Mesodermal cell (in vitro differentiated cells): ENCODE measurements at regions not wholly inside any gene's neighbourhood (a gene's known extent, or its start where the extent isn't known, plus 50 kb on each side); places are given as distances from the start of the nearest gene placed in this dataset.

Experiments used
- H3K27ac ChIP-seq: 2 replicates; pipeline ENCODE4 v1.7.0; 2013; ENCODE audit warnings: mild to moderate bottlenecking, low read depth, low read length, moderate library complexity; ENCODE audit not compliant: severe bottlenecking
- H3K36me3 ChIP-seq: 2 replicates; pipeline ENCODE4 v1.7.1; 2013; ENCODE audit warnings: mild to moderate bottlenecking, low read length, moderate library complexity; ENCODE audit not compliant: control insufficient read depth, insufficient read depth
- H3K4me1 ChIP-seq: one replicate; pipeline ENCODE4 v1.7.1; 2013; ENCODE audit warnings: mild to moderate bottlenecking, low read length; ENCODE audit not compliant: insufficient read depth, control insufficient read depth, poor library complexity, severe bottlenecking
- H3K4me3 ChIP-seq: 2 replicates; pipeline ENCODE4 v1.7.0; 2013; ENCODE audit warnings: low read length, control low read depth, mild to moderate bottlenecking; ENCODE audit not compliant: insufficient read depth, poor library complexity, severe bottlenecking; ENCODE audit errors: extremely low read depth
- H3K9me3 ChIP-seq: 2 replicates; pipeline ENCODE4 v1.7.1; 2013; ENCODE audit warnings: mild to moderate bottlenecking, low read length, moderate library complexity; ENCODE audit not compliant: control insufficient read depth
- WGBS, 2 experiments: methylation state at CpG; one replicate each; pipeline ENCODE4 v1.1.5; 2013; ENCODE audit warnings: missing lambda C conversion rate in 2 of 2; ENCODE audit not compliant: insufficient coverage in 2 of 2; 5-methylcytosine and 5-hydroxymethylcytosine counted together

DNA sequence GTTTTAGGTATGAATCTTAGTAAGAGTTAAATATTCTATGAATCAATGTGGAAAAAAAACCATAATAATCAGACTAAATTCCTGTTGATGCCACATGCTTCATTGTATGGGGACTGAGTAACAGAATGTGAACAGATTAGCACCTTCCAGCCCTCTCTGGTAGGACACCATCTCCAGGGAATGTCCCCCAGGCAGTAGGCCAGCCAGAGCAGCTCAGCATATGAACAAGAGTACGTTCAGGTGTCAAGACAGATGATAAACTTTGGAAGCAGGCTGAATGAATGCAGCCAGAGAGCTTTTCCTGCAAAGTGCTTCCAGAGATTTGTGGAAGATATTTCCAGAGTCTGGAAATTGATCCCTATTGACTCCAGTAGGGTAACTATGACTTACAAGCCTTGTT lies 204.4 kb downstream of the RPS29 start:
- WGBS, 2 experiments, result 58 to 82% methylated on average over 1 of the region's 1 CpG

DNA sequence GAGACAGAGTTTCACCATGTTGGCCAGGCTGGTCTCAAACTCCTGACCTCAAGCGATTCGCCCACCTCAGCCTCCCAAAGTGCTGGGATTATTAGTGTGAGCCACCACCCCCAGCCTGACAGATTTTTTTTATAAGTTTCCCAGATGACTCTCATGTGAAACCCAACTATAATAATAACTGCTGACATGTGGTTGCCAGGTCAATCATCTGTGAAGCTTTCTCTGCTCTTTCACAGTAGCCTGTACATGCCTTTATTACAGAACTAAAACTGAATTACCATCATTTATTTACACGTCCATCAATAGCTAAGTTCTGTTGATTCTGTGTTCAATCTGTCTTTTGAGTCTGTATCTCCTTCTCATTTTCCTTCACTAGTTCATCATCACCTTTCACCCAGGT lies 218.5 kb downstream of the RPS29 start:
- no peak overlapping the region for H3K27ac ChIP-seq
- H3K4me1 ChIP-seq, result peaks cover 3% of the 10 kb centered on the region
- WGBS, 2 experiments, result 73 to 100% methylated on average over 1 to 2 of the region's 3 CpGs
- H3K4me3 ChIP-seq, result no peak overlapping the region
- no peaks in the 10 kb centered on the region for H3K36me3 ChIP-seq
- no peaks in the 10 kb centered on the region for H3K9me3 ChIP-seq

More for the DNA sequence above, 204.4 kb downstream of the RPS29 start:
- Histone ChIP-seq H3K4me1 (no peaks in the 10 kb centered on the region), H3K27ac (no peak overlapping the region), H3K9me3 (no peaks in the 10 kb centered on the region), H3K36me3 (no peaks in the 10 kb centered on the region), H3K4me3 (no peak overlapping the region)

DNA sequence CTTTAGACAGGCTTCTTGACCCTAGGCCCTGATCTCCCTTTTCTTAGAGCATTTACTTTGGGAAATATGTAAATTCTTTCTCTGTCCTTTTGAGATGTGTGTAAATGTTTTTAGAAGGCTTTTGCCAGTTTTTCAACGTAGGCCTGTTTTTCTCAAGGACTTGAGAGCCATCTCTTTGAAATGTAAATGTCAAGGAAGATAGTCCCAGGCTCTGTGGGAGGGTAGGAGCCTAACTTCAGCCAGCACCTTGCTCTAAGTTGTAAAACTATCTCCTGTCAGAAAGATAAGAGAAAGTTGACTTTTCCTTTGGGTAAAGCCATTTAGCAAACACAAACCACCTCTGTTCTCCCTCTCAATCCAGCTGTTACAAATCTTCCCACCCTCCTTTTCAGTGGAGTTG lies 219.8 kb downstream of the RPS29 start:
- no peaks in the 10 kb centered on the region for H3K9me3 ChIP-seq
- H3K4me1 ChIP-seq, result peaks cover 3% of the 10 kb centered on the region
- 14% methylated on average over 1 of the region's 1 CpG; no CpG with 5 or more reads in 1 of the 2 experiments for WGBS, 2 experiments
- no peaks in the 10 kb centered on the region for H3K36me3 ChIP-seq
- H3K4me3 ChIP-seq, result no peak overlapping the region
- peak overlapping the region; percentile 36 for H3K27ac ChIP-seq

DNA sequence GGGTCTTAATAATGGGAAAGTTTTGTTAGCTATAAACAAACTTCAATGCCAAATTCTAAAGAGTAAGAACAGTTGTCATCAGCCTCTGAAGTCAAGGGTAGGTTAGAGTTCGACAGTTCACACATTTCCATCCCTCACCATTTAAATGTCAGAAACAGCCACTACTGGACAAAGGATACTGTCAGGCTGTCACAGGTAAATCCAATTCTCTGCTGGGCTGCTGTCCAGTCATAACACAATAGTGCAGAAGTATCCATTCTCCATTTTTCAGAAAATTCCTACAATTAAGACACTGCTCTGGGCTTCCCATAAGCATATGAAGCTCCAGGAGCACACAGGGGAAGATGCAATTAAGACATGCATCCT lies 221.4 kb downstream of the RPS29 start:
- Histone ChIP-seq H3K9me3 (no peaks in the 10 kb centered on the region), H3K27ac (peak overlapping the region; percentile 39), H3K4me1 (peaks cover 3% of the 10 kb centered on the region), H3K4me3 (no peak overlapping the region), H3K36me3 (no peaks in the 10 kb centered on the region)
- 60 to 88% methylated on average over 1 of the region's 1 CpG for WGBS, 2 experiments

DNA sequence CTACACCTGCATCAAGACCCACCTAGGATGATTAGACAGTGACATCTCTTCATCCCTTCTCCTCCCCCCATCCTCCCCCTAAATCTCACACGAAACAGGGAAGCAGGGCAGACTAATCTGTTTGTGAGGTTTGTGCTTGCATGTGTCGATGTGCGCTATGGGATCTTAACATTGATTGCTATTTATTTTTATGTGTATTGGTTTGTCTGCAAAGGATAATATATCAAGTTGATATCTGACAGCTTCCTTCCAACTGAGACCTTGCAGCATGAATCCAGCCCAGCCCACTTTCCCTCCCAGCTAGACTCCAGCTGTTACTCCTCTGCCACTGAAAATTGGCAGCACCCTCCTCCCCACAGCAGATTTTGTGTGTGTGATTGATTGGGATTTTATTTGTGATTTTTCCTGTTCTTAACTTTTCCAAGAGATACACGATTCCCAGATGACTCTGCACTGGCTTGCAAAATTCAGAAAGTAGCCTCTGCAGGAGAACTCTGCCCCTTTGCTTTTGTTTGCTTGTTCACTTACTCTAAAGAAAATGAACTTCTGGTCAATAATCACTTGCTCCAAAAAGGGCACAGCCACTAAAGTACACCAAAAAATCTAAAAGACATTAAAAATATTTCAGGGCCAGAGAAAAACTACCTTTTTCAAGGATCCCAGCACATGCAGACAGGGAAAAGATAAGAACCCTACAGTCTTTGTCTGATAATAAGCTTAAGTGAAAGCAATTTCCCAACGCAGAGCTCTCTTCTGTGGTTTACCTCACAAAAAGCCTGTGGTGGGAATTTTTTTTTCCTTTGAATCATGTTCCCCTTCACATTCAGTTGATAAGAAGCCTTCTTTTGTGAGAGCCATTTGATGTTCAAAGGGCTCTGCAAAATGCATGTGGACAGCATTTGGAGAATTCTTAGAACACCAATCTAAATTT lies 222.1 kb downstream of the RPS29 start:
- WGBS, 2 experiments, result 40% methylated on average over 1 of the region's 5 CpGs; no CpG with 5 or more reads in 1 of the 2 experiments
- H3K27ac ChIP-seq, result peak overlapping the region; percentile 39
- H3K4me3 ChIP-seq, result no peak overlapping the region

DNA sequence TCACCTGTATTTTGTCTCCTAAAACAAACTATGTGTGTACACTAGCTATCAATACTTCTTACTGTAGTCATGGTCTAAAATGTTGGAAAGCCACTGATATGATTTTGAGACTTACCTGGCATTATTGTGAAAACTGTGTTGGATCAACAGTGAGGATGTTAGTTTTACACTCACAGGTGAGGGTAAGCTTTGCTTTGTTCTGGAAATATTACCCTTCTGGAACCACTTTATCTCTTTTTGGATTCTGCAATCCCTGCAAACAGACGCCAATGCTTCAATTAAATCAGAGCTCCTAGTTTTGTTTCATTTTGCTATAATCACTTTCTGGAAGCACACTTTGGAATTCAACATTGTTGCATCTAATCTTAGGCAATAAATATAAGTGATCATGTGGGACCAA lies 223.3 kb downstream of the RPS29 start:
- H3K4me3 ChIP-seq, result no peak overlapping the region
- H3K27ac ChIP-seq, result no peak overlapping the region
- H3K9me3 ChIP-seq, result no peaks in the 10 kb centered on the region
- no peaks in the 10 kb centered on the region for H3K36me3 ChIP-seq
- H3K4me1 ChIP-seq, result peaks cover 3% of the 10 kb centered on the region
- no CpG with 5 or more reads among the region's 1 CpG for WGBS, 2 experiments

More for the DNA sequence above, 222.1 kb downstream of the RPS29 start:
- Histone ChIP-seq H3K36me3 (no peaks in the 10 kb centered on the region), H3K4me1 (peaks cover 3% of the 10 kb centered on the region), H3K9me3 (no peaks in the 10 kb centered on the region)

DNA sequence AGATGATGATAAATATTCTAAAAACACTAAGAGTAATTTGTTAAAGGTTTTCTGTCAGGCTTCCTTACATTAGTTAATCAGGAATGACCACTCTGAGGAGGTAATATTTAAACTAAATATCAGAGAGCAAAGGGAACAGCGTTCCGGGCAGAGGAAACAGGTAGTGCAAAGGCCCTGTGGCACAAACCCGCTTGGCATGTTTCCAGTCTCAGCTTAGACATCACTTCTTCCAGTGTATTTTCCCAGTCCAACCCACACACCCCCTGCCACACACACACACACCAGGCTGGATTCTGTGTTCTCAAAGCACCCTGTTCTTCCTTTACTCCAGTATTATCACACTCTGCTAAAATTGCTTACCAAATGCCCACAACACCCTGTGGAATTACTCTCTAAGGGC lies 247.1 kb downstream of the RPS29 start:
- no peaks in the 10 kb centered on the region for H3K4me1 ChIP-seq
- H3K36me3 ChIP-seq, result no peaks in the 10 kb centered on the region
- WGBS, 2 experiments, result 76 to 93% methylated on average over 2 to 3 of the region's 3 CpGs
- no peak overlapping the region for H3K4me3 ChIP-seq
- H3K9me3 ChIP-seq, result no peaks in the 10 kb centered on the region
- H3K27ac ChIP-seq, result no peak overlapping the region

DNA sequence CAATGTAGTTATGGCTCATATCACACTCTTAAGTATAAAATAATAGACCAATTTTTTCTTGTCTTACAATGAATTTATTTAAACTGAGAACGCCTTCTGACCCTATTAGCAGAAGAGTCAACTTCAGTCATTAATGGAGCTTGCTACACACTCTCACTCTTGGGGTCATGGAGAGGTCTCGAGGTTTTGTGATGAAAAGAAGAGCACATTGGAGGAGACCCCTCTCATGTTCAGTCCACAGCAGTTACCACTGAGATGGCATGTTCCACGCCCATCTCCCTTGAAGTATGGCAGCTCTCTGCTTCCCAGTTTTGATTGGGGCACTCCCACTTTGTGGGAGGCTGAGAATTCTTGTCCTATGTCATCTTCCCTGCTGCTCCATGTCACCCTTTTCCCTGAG lies 266.4 kb downstream of the RPS29 start:
- 80 to 88% methylated on average over 1 to 2 of the region's 3 CpGs for WGBS, 2 experiments

DNA sequence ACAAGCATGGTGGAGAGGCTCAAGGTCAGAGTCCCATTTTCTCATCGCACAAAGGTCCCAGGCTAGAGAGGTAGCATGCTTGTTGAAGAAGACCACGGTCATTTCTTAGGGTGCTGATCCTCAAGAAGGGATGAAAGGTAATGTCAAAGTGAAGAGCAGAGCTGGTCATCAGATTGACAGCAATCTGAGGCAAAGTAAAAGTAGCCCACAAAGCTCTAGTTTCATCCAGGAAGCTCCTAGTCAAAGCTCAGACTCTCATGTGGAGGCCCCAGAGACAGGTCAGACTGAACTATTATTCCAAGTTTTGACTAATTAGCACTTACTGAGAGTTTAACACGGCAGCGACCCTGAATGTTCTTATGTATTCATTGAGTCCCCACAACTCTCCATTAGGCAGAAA lies 270.6 kb downstream of the RPS29 start:
- no peaks in the 10 kb centered on the region for H3K4me1 ChIP-seq
- no peaks in the 10 kb centered on the region for H3K9me3 ChIP-seq
- no peak overlapping the region for H3K4me3 ChIP-seq
- 89 to 93% methylated on average over 3 of the region's 4 CpGs for WGBS, 2 experiments
- no peak overlapping the region for H3K27ac ChIP-seq
- H3K36me3 ChIP-seq, result no peaks in the 10 kb centered on the region

More for the DNA sequence above, 266.4 kb downstream of the RPS29 start:
- no peak overlapping the region for H3K27ac ChIP-seq
- no peaks in the 10 kb centered on the region for H3K9me3 ChIP-seq
- H3K4me3 ChIP-seq, result no peak overlapping the region
- no peaks in the 10 kb centered on the region for H3K36me3 ChIP-seq
- no peaks in the 10 kb centered on the region for H3K4me1 ChIP-seq

DNA sequence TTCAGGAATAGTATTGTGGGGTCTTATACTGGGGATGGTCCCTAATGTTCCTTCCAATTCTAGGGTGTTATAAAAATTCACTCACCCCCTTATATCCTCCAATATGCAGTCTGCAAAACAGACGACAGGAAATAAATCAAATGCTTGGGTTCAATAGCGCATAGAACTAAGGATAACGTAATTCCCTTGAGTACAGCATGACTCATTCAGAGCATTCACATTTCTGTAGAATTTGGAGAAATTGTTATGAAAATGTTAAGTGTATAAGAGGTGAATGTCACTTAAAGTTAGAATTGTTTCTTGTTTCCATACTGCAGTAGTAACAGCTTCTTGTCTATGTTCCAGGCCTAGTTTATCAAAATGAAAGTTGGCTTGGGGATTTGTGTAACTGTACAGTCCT lies 271.4 kb downstream of the RPS29 start:
- no peak overlapping the region for H3K27ac ChIP-seq
- 88 to 100% methylated on average over 2 to 3 of the region's 3 CpGs for WGBS, 2 experiments
- no peaks in the 10 kb centered on the region for H3K36me3 ChIP-seq
- H3K4me1 ChIP-seq, result no peaks in the 10 kb centered on the region
- no peak overlapping the region for H3K4me3 ChIP-seq
- H3K9me3 ChIP-seq, result no peaks in the 10 kb centered on the region

DNA sequence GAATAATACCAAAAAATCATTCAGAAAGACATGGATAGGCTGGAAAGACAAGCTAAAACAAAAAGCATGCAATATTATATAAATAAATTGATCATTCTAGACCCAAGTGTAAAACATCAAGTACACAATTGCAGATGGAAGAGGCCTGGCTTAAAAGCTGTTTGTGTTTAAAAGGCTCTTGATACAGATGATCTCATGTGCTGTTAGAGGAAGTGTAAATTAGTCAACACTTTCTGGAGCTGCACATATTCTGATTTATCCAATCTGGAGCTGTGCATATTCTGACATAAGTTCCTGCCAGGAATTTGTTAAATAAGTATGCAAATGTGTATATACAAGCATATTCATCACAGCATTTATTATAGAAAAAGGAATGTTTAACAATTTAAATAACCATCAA lies 273.1 kb downstream of the RPS29 start:
- Histone ChIP-seq H3K36me3 (no peaks in the 10 kb centered on the region), H3K9me3 (no peaks in the 10 kb centered on the region), H3K4me1 (no peaks in the 10 kb centered on the region), H3K4me3 (no peak overlapping the region), H3K27ac (no peak overlapping the region)
